ENCODE measurements at regions not wholly inside any gene's neighbourhood (a gene's known extent, or its start where the extent isn't known, plus 50 kb on each side); places are given as distances from the start of the nearest gene placed in this dataset. TPM values are rescaled to one million over a fixed set of nuclear protein-coding genes. Genes with fewer than 3 reads are reported as not detected.
"Not testable (repeated sequence)": the region's sequence is repeated elsewhere in the genome, so short reads cannot be mapped to it uniquely, and the experiment has no call there.

DNA sequence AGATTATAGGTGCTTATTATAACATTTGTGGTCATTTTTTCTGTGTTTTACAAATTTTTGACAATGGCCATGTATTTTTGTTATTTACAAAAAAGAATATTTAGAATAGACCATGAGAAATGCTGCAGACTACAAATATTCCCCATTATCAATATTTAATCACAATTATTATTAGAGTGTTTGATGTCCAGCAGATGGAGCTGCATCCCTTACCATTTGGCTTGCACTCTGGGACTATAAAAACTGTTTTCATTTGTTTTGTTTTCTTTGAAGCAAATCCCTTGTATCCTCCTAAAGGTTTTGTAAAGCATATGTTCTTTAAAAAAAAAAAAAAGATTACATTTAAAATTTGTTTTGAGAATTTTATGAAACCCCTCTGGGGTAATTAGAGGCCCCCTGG, 85.6 kb upstream of the CXorf66 start:
- Histone ChIP-seq H3K36me3 (ENCODE audit: insufficient read depth, low read length) (no peaks in the 10 kb centered on the region), H3K4me1 (ENCODE audit: control insufficient read depth, insufficient read depth, low read length) (no peaks in the 10 kb centered on the region), H3K9ac (ENCODE audit: low read depth, low read length) (no peak overlapping the region), H3K4me2 (ENCODE audit: low read length) (no peak overlapping the region), H3K9me3 (replicated peaks; ENCODE audit: low read length) (no peaks in the 10 kb centered on the region), H3K27me3 (ENCODE audit: control insufficient read depth, insufficient read depth, low read length) (peaks cover 3% of the 10 kb centered on the region), H3K4me3 (ENCODE audit: low read length) (no peak overlapping the region)

DNA sequence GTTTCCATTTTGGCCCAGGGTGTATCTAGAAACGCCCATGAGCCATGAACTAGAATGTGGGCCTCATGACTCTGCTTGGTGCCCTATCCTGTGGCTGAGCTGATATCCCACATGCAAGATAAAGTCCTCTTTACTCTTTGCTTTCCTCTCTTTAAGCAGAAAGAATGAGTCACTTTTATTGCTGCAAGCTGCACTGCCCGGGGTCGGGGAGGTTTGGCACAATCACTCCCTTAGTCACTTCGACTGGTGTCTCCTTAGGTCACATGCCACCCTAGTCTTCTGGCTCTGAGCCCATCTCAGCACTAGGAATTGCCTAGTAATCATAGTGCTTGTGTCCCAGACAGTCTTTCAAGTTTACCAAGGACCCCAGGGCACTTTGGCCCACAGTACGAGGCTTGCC, 75.1 kb upstream of the CXorf66 start:
- Histone ChIP-seq H3K4me3 (ENCODE audit: low read length) (no peak overlapping the region), H3K36me3 (ENCODE audit: insufficient read depth, low read length) (no peaks in the 10 kb centered on the region), H3K27me3 (ENCODE audit: control insufficient read depth, insufficient read depth, low read length) (no peaks in the 10 kb centered on the region), H3K4me1 (ENCODE audit: control insufficient read depth, insufficient read depth, low read length) (no peaks in the 10 kb centered on the region), H3K9me3 (replicated peaks; ENCODE audit: low read length) (peaks cover 2% of the 10 kb centered on the region), H3K9ac (ENCODE audit: low read depth, low read length) (no peak overlapping the region), H3K4me2 (ENCODE audit: low read length) (no peak overlapping the region)

- H3K4me1 ChIP-seq (ENCODE audit: control insufficient read depth, insufficient read depth, low read length): no peaks in the 10 kb centered on the region
- no peaks in the 10 kb centered on the region for H3K27me3 ChIP-seq (ENCODE audit: control insufficient read depth, insufficient read depth, low read length)
- H3K9ac ChIP-seq (ENCODE audit: low read depth, low read length): no peak overlapping the region
- H3K4me2 ChIP-seq (ENCODE audit: low read length): no peak overlapping the region
- H3K4me3 ChIP-seq (ENCODE audit: low read length): no peak overlapping the region
- no peaks in the 10 kb centered on the region for H3K36me3 ChIP-seq (ENCODE audit: insufficient read depth, low read length)
- H3K9me3 ChIP-seq (replicated peaks; ENCODE audit: low read length): peaks cover 2% of the 10 kb centered on the region
Measured at GRCh38 chrX:140038842-140039241, 73.5 kb upstream of the CXorf66 start.

DNA sequence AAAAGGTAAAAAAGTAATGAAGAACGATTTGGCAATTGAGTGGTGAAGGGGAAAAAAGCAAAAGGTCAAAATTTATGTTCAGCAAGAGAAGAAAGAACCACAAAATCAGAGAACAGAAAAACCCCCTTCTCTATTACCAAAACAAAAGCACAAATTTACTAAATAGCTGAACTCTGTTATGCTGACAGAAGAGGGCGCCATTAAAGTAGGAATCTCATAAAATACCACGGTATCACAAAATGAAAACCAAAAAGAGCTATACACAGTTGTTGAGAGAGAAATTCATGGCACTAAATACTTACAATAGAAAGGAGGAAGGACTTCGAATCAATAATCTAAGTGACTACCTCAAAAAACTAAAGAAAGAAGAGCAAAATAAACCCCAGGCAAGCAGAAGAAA, 69.6 kb upstream of the CXorf66 start:
- H3K27me3 ChIP-seq (ENCODE audit: control insufficient read depth, insufficient read depth, low read length): no peaks in the 10 kb centered on the region
- no peak overlapping the region for H3K4me2 ChIP-seq (ENCODE audit: low read length)
- no peak overlapping the region for H3K9ac ChIP-seq (ENCODE audit: low read depth, low read length)
- H3K36me3 ChIP-seq (ENCODE audit: insufficient read depth, low read length): no peaks in the 10 kb centered on the region
- H3K9me3 ChIP-seq (replicated peaks; ENCODE audit: low read length): no peaks in the 10 kb centered on the region
- H3K4me3 ChIP-seq (ENCODE audit: low read length): no peak overlapping the region
- no peaks in the 10 kb centered on the region for H3K4me1 ChIP-seq (ENCODE audit: control insufficient read depth, insufficient read depth, low read length)

DNA sequence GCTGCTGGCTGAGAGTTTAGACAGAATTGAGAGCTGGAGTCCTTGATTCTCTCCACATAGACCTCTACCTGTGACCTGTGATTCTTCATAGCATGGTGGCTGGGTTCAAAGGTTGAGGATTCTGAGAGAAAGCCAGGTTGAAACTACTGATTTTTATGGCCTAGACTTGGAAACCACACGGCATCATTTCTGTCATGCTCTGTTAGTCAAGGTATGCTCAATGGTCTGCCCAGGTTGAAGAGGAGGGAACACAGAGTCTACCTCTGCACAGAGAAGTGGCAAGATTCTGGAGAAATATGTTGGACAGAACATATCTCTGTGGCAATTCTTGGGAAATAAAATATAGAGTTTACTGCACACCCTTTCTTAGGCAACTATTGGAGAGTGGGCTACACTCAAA, 57.2 kb upstream of the CXorf66 start:
- Histone ChIP-seq H3K27me3 (ENCODE audit: control insufficient read depth, insufficient read depth, low read length) (no peaks in the 10 kb centered on the region), H3K36me3 (ENCODE audit: insufficient read depth, low read length) (no peaks in the 10 kb centered on the region), H3K4me1 (ENCODE audit: control insufficient read depth, insufficient read depth, low read length) (no peaks in the 10 kb centered on the region), H3K9ac (ENCODE audit: low read depth, low read length) (no peak overlapping the region), H3K4me3 (ENCODE audit: low read length) (no peak overlapping the region), H3K4me2 (ENCODE audit: low read length) (no peak overlapping the region), H3K9me3 (replicated peaks; ENCODE audit: low read length) (no peaks in the 10 kb centered on the region)

GRCh38 chrX:140019134-140019533, 53.8 kb upstream of the CXorf66 start:
- H3K9ac ChIP-seq (ENCODE audit: low read depth, low read length); H3K27me3 ChIP-seq (ENCODE audit: control insufficient read depth, insufficient read depth, low read length); H3K4me2 ChIP-seq (ENCODE audit: low read length); H3K4me1 ChIP-seq (ENCODE audit: control insufficient read depth, insufficient read depth, low read length); H3K4me3 ChIP-seq (ENCODE audit: low read length); H3K9me3 ChIP-seq (replicated peaks; ENCODE audit: low read length); H3K36me3 ChIP-seq (ENCODE audit: insufficient read depth, low read length): not testable (repeated sequence)

Small RNAs in the stretch of these regions (small RNA-seq; reads per million reads assigned to genes)
- not detected for gene RN7SL727P

All from skeletal muscle satellite cell (primary cell).